HG02759 (cell line): ENCODE measurements at regions not wholly inside any gene's neighbourhood (a gene's known extent, or its start where the extent isn't known, plus 50 kb on each side); places are given as distances from the start of the nearest gene placed in this dataset.

Source experiments
- ATAC-seq: cut with Tn5 transposase; IDR thresholded peaks from one replicate; pipeline ENCODE4 v1.9.1; 2021; ENCODE audit warnings: mild to moderate bottlenecking, moderate library complexity; ENCODE audit not compliant: unreplicated experiment

GRCh38 chr9:73020877-73021276 lies 68.0 kb upstream of the ALDH1A1 start:
- no peak for ATAC-seq

- no peak for ATAC-seq
These were observed 61.2 kb upstream of the ALDH1A1 start for GRCh38 chr9:73014011-73014410.

- no peak for ATAC-seq
These were observed 59.1 kb upstream of the ALDH1A1 start for GRCh38 chr9:73011956-73012355.

DNA sequence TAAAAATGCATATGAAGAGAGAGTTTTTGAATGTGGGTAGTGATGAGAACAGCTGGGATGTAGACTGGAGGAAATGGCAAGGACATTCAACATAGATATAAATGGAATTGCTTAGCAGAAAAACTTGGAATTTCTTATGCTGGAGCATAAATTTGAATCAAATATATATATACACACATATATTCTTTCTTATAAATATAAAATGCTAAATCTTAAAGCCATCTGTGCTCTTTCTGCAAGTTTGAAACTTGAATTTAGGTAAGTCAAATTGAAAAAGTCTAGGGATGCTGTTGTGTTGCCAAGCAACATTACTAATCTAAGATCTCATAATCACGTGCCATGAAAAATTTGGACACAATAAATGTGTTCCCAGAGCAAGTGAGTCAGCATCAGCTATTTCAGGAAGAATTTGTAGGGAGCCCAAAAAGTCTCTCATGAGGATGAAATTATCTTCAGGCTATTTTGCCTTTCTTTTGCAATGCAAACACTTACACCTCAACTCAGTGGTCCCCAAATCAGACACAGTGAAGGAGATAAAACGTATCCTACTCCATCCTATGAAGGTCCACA lies 58.4 kb upstream of the ALDH1A1 start:
- no peak for ATAC-seq

- no peak for ATAC-seq
These were observed 56.9 kb upstream of the ALDH1A1 start for GRCh38 chr9:73009649-73010288.

GRCh38 chr9:73007966-73008672 lies 55.3 kb upstream of the ALDH1A1 start:
- no peak for ATAC-seq

DNA sequence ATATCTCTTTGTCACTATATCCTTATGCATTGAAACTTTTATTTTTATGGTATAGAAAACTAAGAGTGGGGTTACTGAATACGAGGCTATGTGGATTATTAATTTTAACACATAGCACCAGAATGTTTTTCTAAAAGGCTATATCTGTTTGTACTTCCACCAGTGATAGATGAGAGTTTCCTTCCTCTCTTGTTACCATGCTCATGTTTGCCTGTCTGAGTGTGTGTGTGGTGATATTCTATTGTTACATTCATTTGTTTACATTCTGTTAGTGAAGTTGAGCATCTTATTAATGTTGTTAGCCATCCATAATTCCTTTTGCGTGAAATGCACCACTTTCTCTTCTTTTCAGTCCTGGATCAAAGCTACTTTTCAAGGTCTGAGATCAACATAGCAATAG lies 54.1 kb upstream of the ALDH1A1 start:
- ATAC-seq: no peak
